ENCODE measurements at regions not wholly inside any gene's neighbourhood (a gene's known extent, or its start where the extent isn't known, plus 50 kb on each side); places are given as distances from the start of the nearest gene placed in this dataset.
A peak's percentile ranks its signal among the peaks of the same experiment; 100 is the strongest.

- Histone ChIP-seq H3K27ac (ENCODE audit: low read depth, low read length) (no peak overlapping the region), H3K4me1 (ENCODE audit: control insufficient read depth, insufficient read depth, low read length) (no peaks in the 10 kb centered on the region), H3K9me3 (ENCODE audit: control insufficient read depth, insufficient read depth, low read length) (no peaks in the 10 kb centered on the region), H3K36me3 (ENCODE audit: control insufficient read depth, insufficient read depth, low read length) (no peaks in the 10 kb centered on the region), H3K27me3 (ENCODE audit: control insufficient read depth, insufficient read depth, low read length) (no peaks in the 10 kb centered on the region), H3K4me3 (ENCODE audit: low read depth, low read length) (no peak overlapping the region)
- 63% methylated on average over 1 of the region's 1 CpG for WGBS (ENCODE audit: insufficient coverage)
- no peak for DNase-seq (ENCODE audit: low read depth in 4 of 6, low spot score in 6 of 6)
Observed at GRCh38 chrX:125404667-125405160, 85.0 kb downstream of the TEX13C start.

- no peak overlapping the region for H3K27ac ChIP-seq (ENCODE audit: low read depth, low read length)
- DNase-seq (ENCODE audit: low read depth in 4 of 6, low spot score in 6 of 6), result peak in 1 of 6 donors; percentile 1
- no peak overlapping the region for H3K4me3 ChIP-seq (ENCODE audit: low read depth, low read length)
- H3K4me1 ChIP-seq (ENCODE audit: control insufficient read depth, insufficient read depth, low read length), result no peaks in the 10 kb centered on the region
- no peaks in the 10 kb centered on the region for H3K9me3 ChIP-seq (ENCODE audit: control insufficient read depth, insufficient read depth, low read length)
- no peaks in the 10 kb centered on the region for H3K27me3 ChIP-seq (ENCODE audit: control insufficient read depth, insufficient read depth, low read length)
- H3K36me3 ChIP-seq (ENCODE audit: control insufficient read depth, insufficient read depth, low read length), result no peaks in the 10 kb centered on the region
- no CpG with 5 or more reads among the region's 2 CpGs for WGBS (ENCODE audit: insufficient coverage)
Observed at GRCh38 chrX:125405339-125405738, 85.7 kb downstream of the TEX13C start.

GRCh38 chrX:125407314-125407713, 87.6 kb downstream of the TEX13C start:
- Histone ChIP-seq H3K27me3 (ENCODE audit: control insufficient read depth, insufficient read depth, low read length) (no peaks in the 10 kb centered on the region), H3K4me1 (ENCODE audit: control insufficient read depth, insufficient read depth, low read length) (no peaks in the 10 kb centered on the region), H3K36me3 (ENCODE audit: control insufficient read depth, insufficient read depth, low read length) (no peaks in the 10 kb centered on the region), H3K27ac (ENCODE audit: low read depth, low read length) (no peak overlapping the region), H3K9me3 (ENCODE audit: control insufficient read depth, insufficient read depth, low read length) (no peaks in the 10 kb centered on the region), H3K4me3 (ENCODE audit: low read depth, low read length) (no peak overlapping the region)
- no peak for DNase-seq (ENCODE audit: low read depth in 4 of 6, low spot score in 6 of 6)
- WGBS (ENCODE audit: insufficient coverage), result no CpG with 5 or more reads among the region's 1 CpG

GRCh38 chrX:125420809-125421208, 101.1 kb downstream of the TEX13C start:
- Histone ChIP-seq H3K9me3 (ENCODE audit: control insufficient read depth, insufficient read depth, low read length) (no peaks in the 10 kb centered on the region), H3K4me3 (ENCODE audit: low read depth, low read length) (no peak overlapping the region), H3K27me3 (ENCODE audit: control insufficient read depth, insufficient read depth, low read length) (no peaks in the 10 kb centered on the region), H3K27ac (ENCODE audit: low read depth, low read length) (no peak overlapping the region), H3K4me1 (ENCODE audit: control insufficient read depth, insufficient read depth, low read length) (no peaks in the 10 kb centered on the region), H3K36me3 (ENCODE audit: control insufficient read depth, insufficient read depth, low read length) (no peaks in the 10 kb centered on the region)
- no peak for DNase-seq (ENCODE audit: low read depth in 4 of 6, low spot score in 6 of 6)
- WGBS (ENCODE audit: insufficient coverage), result no CpG with 5 or more reads among the region's 4 CpGs

DNA sequence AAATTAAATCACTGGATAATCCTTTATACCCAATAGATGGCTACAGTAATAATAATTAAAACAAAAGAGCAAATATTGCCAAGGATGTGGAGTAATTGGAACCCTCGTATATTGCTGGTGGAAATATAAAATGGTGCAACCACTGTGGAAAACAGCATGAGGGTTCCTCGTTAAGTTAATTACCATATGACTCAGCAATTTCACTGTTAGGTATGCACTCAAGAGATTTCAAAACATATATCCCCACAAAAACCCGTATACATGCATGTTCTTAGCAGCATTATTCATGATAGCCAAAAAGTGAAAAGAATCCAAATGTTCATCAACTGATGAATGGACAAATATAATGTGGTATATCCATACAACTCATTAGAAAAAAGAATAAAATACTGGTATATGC, 103.3 kb downstream of the TEX13C start:
- DNase-seq (ENCODE audit: low read depth in 4 of 6, low spot score in 6 of 6), result no peak
- Histone ChIP-seq H3K4me3 (ENCODE audit: low read depth, low read length) (no peak overlapping the region), H3K27ac (ENCODE audit: low read depth, low read length) (no peak overlapping the region), H3K27me3 (ENCODE audit: control insufficient read depth, insufficient read depth, low read length) (no peaks in the 10 kb centered on the region), H3K36me3 (ENCODE audit: control insufficient read depth, insufficient read depth, low read length) (no peaks in the 10 kb centered on the region), H3K4me1 (ENCODE audit: control insufficient read depth, insufficient read depth, low read length) (no peaks in the 10 kb centered on the region), H3K9me3 (ENCODE audit: control insufficient read depth, insufficient read depth, low read length) (no peaks in the 10 kb centered on the region)
- WGBS (ENCODE audit: insufficient coverage), result no CpG with 5 or more reads among the region's 3 CpGs

DNA sequence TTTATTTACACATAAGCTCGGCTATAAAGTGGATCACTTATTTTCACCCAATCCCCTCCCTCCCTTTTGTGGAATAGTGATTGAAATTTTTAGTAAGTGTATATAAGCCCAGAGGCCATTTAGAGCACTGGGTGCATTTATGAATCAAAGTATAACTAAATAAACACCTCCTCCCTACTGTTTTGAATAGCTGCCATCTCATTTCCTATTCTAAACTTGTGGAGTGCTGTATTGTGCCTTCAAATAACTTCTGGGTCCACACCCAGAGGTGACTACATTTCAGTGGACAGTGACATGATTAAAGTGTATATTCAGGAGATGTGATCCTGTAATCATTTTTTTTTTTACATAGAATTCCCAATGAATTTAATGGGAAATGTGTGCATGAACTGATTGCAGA, 104.9 kb downstream of the TEX13C start:
- Histone ChIP-seq H3K27ac (ENCODE audit: low read depth, low read length) (no peak overlapping the region), H3K9me3 (ENCODE audit: control insufficient read depth, insufficient read depth, low read length) (no peaks in the 10 kb centered on the region), H3K4me1 (ENCODE audit: control insufficient read depth, insufficient read depth, low read length) (no peaks in the 10 kb centered on the region), H3K27me3 (ENCODE audit: control insufficient read depth, insufficient read depth, low read length) (no peaks in the 10 kb centered on the region), H3K36me3 (ENCODE audit: control insufficient read depth, insufficient read depth, low read length) (no peaks in the 10 kb centered on the region), H3K4me3 (ENCODE audit: low read depth, low read length) (no peak overlapping the region)
- no peak for DNase-seq (ENCODE audit: low read depth in 4 of 6, low spot score in 6 of 6)
- WGBS (ENCODE audit: insufficient coverage), result no CpG with 5 or more reads among the region's 1 CpG

DNA sequence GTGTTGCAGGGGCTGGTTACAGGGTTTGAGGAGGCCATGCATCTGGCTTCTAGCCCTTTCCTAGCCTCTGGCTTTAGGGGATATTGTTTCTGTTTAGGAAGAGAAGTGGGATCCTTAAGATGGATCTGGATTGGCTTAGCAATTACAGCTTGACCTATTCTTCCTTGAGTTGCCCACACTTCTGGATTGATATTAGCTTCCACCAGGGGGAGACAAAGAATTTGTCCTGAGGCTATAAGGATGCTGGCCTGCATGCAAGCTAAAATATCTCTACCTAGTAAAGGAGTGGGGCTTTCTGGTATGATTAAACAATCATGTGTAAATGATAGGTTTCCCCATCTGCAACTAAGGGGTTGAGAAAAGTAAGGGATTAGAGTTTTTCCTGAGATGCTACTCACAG, 117.2 kb downstream of the TEX13C start:
- Histone ChIP-seq H3K27me3 (ENCODE audit: control insufficient read depth, insufficient read depth, low read length) (no peaks in the 10 kb centered on the region), H3K4me1 (ENCODE audit: control insufficient read depth, insufficient read depth, low read length) (no peaks in the 10 kb centered on the region), H3K27ac (ENCODE audit: low read depth, low read length) (no peak overlapping the region), H3K4me3 (ENCODE audit: low read depth, low read length) (no peak overlapping the region), H3K9me3 (ENCODE audit: control insufficient read depth, insufficient read depth, low read length) (no peaks in the 10 kb centered on the region), H3K36me3 (ENCODE audit: control insufficient read depth, insufficient read depth, low read length) (no peaks in the 10 kb centered on the region)
- peak in 1 of 6 donors; percentile 1 for DNase-seq (ENCODE audit: low read depth in 4 of 6, low spot score in 6 of 6)

DNA sequence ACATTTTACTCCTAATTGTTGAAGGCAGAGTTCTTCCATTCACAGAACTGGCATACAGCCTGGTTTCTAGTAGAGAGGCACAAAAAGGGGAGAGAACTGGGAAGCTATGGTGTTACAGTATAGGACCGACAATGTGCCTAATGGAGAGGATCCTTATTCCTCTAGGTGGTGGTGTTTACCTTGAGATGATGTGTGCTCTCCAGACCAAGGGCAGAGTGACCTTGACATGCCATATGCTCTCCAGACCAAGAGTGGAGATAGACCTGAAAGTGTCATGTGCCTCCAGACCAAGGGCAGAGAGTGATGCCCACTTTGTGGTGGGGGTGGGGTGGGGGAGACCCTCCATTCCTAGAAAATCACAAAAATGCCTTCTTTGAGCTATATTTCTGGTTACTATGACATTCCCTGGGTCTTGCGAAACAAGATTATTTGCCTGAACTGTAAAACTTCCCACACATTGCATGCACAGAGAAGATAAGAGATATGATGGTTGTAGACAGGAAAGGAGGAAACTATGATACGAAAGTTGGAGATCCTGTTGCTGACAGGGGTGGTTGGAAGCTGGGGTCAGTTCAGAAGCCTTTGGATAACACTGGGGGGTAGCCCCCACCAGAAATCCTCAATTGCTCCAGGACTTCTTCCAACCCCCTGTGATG, 119.7 kb downstream of the TEX13C start:
- no peak for DNase-seq (ENCODE audit: low read depth in 4 of 6, low spot score in 6 of 6)
- Histone ChIP-seq H3K4me3 (ENCODE audit: low read depth, low read length) (no peak overlapping the region), H3K27ac (ENCODE audit: low read depth, low read length) (no peak overlapping the region), H3K27me3 (ENCODE audit: control insufficient read depth, insufficient read depth, low read length) (no peaks in the 10 kb centered on the region), H3K9me3 (ENCODE audit: control insufficient read depth, insufficient read depth, low read length) (no peaks in the 10 kb centered on the region), H3K4me1 (ENCODE audit: control insufficient read depth, insufficient read depth, low read length) (no peaks in the 10 kb centered on the region), H3K36me3 (ENCODE audit: control insufficient read depth, insufficient read depth, low read length) (no peaks in the 10 kb centered on the region)
- 86% methylated on average over 1 of the region's 3 CpGs for WGBS (ENCODE audit: insufficient coverage)

- Histone ChIP-seq H3K27me3 (ENCODE audit: control insufficient read depth, insufficient read depth, low read length) (no peaks in the 10 kb centered on the region), H3K4me3 (ENCODE audit: low read depth, low read length) (no peak overlapping the region), H3K4me1 (ENCODE audit: control insufficient read depth, insufficient read depth, low read length) (no peaks in the 10 kb centered on the region), H3K27ac (ENCODE audit: low read depth, low read length) (no peak overlapping the region), H3K36me3 (ENCODE audit: control insufficient read depth, insufficient read depth, low read length) (no peaks in the 10 kb centered on the region), H3K9me3 (ENCODE audit: control insufficient read depth, insufficient read depth, low read length) (peaks cover 2% of the 10 kb centered on the region)
- 50% methylated on average over 1 of the region's 1 CpG for WGBS (ENCODE audit: insufficient coverage)
- no peak for DNase-seq (ENCODE audit: low read depth in 4 of 6, low spot score in 6 of 6)
Observed at GRCh38 chrX:125444659-125445058, 125.0 kb downstream of the TEX13C start.

DNA sequence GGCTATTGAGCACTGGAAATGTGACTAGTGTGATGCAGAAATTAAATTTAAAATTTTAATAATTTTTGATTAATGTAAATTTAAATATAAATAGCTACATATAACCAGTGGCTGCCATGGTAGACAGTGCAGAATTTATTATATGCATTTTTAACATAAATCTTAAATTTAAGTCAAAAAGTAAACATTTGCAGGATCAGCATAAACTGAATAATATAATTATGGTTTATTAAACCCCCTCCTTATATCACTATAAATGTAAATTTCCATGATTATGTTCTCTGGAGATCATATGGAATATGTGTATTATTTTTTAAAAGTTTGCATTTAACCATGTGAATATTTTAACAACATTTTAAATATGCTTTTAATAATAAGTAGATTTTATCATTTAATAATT, 155.8 kb downstream of the TEX13C start:
- H3K27me3 ChIP-seq (ENCODE audit: control insufficient read depth, insufficient read depth, low read length), result no peaks in the 10 kb centered on the region
- H3K36me3 ChIP-seq (ENCODE audit: control insufficient read depth, insufficient read depth, low read length), result no peaks in the 10 kb centered on the region
- H3K9me3 ChIP-seq (ENCODE audit: control insufficient read depth, insufficient read depth, low read length), result no peaks in the 10 kb centered on the region
- H3K27ac ChIP-seq (ENCODE audit: low read depth, low read length), result no peak overlapping the region
- no peak overlapping the region for H3K4me3 ChIP-seq (ENCODE audit: low read depth, low read length)
- no peak for DNase-seq (ENCODE audit: low read depth in 4 of 6, low spot score in 6 of 6)
- no peaks in the 10 kb centered on the region for H3K4me1 ChIP-seq (ENCODE audit: control insufficient read depth, insufficient read depth, low read length)
